Pons (tissue), 1 donor: ENCODE measurements at regions not wholly inside any gene's neighbourhood (a gene's known extent, or its start where the extent isn't known, plus 50 kb on each side); places are given as distances from the start of the nearest gene placed in this dataset.
A peak's percentile ranks its signal among the peaks of the same experiment; 100 is the strongest.
"Not testable (repeated sequence)": the region's sequence is repeated elsewhere in the genome, so short reads cannot be mapped to it uniquely, and the experiment has no call there.

Experiments
- DNase-seq: peaks from one replicate; pipeline ENCODE4 v3.0.0-alpha.2; 2016; ENCODE audit warnings: low spot score

GRCh38 chr10:121137533-121137932 is 286.4 kb downstream of the WDR11 start:
- DNase-seq: no peak

GRCh38 chr10:121138112-121138860 is 287.1 kb downstream of the WDR11 start:
- no peak for DNase-seq

GRCh38 chr10:121138918-121139317 is 287.8 kb downstream of the WDR11 start:
- no peak for DNase-seq

DNA sequence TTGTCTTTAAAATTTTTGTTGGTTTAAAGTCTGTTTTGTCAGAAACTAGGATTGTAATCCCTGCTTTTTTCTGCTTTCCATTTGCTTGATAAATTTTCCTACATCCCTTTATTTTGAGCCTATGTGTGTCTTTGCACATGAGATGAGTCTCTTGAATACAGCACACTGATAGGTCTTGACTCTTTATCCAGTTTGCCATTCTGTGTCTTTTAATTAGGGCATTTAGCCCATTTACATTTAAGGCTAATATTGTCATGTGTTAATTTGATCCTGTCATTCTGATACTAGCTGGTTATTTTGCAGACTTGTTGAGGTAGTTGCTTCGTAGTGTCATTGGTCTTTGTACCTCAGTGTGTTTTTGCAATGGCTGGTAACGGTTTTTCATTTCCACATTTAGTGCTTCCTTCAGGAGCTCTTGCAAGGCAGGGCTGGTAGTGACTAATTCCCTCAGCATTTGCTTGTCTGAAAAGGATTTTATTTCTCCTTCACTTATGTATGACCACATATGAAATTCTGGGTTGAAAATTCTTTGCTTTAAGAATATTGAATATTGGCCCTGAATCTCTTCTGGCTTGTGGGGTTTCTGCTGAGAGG is 294.7 kb downstream of the WDR11 start:
- not testable (repeated sequence) for DNase-seq

- DNase-seq: no peak
Observed at GRCh38 chr10:121148921-121149320, 297.8 kb downstream of the WDR11 start.

DNA sequence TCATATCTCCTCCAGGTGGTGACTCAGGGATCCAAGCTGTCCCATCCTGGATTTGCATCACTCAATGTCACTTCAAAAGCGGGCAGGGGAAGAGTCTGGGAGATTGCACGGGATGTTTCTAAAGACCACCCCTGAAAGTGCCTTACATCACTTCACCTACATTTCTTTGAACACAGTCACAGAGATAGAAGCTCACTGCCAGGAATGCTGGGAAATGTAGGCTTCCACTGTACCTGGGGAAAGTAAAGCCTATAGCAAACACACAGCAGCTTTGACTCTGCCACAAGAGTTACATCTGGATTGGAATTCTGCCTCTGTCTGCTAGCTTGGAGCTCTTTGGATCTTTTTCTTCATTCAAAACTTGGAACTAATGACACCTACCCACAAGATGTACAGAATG is 300.9 kb downstream of the WDR11 start:
- DNase-seq: no peak

GRCh38 chr10:121152935-121153334 is 301.8 kb downstream of the WDR11 start:
- no peak for DNase-seq

DNA sequence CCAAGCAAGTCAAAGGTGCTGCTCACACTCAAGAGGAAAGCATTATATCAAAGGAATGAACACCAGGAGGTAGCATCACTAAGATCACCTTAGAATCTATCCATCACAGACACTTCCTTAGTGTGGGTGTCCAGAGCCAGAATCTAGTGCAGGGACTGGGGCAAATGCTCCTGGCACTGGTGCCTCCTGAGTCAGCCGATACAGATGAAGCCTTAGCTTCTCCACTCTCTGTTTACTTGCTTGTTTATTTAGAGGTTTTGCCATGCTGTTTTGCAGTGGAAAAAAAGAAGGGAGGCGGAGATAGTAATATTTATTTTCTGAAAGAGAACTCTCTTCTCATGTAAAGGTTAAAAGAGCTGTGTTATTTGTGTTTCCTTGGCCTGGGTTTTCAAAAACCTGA is 303.1 kb downstream of the WDR11 start:
- DNase-seq: no peak

GRCh38 chr10:121154846-121155245 is 303.7 kb downstream of the WDR11 start:
- DNase-seq: peak; percentile 99

DNA sequence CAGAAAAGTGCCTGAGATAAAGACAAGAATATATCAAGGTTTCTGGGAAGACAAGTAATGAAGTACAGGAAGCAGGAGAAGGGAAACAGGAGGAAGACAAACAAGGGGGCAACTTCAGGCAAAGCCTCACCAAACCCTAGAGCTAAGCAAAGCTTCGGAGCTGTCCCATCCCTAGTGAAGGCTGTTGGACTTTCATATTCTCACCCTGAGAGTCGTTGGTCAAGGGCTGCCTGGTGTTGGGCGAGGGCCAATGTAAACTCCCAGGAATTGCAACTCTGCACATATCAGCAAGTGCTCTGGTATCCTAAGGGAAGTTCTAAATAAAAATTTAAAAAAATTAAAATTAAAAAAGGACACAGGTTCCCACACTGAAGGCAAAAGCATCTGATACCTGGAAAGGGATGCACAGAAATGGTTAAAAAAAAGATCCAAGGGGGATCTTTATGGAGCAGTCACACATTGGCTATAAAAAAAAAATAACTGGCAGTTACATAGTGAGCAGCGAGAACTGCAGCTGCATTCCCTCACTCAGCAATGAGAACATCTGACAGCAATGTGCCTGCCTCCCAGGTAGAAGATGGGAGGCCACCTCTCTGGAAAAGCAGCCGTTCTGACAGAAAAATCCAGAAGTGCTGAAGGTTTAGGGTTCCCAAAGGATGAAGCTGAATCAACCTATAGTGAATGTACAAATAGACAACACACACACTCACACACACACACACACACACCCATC is 304.7 kb downstream of the WDR11 start:
- DNase-seq: no peak

DNA sequence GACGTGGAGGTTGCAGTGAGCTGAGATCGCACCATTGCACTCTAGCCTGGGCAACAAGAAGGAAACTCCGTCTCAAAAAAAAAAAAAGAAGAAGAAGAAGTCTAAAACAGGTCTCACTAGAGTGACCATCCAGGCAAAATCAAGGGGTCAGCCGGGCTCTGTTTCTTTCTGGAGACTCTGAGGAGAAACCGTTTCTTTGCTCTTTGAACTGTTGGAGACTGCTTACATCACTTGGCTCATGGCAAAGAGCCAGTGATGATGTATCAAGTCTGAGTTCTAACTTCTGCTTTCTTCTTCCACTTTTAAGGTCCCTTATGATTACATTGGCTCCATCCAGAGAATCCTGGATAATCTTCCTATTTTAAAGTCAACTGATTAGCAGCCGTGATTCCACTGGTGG is 306.8 kb downstream of the WDR11 start:
- peak; percentile 89 for DNase-seq

DNA sequence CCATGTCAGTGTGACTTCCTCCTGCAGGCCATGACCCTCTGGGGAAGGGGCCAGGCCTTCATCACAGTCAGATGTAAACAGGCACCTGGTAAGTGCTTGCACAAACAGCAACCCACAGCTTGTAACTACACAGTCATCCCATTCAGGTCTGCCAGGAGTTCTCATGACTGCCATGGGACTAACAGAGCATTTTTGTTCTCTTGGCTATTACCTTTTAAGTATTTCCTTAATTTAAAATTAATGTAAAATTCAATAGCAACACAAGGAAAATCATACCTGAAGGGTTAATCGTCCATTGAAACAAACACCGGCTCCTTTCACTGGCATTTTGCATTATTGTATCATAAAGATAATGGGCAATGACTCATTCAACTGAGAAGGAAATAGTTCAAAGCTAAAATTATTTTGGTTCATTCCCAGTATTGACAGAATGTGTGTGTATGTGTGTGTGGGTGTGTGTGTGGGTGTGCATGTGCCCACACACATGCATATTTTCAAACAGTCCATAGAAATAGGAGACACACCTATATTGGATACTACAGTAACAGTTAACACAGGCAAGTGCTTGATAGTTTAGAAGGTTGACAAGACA is 307.9 kb downstream of the WDR11 start:
- peak; percentile 71 for DNase-seq

- no peak for DNase-seq
Observed at GRCh38 chr10:121159670-121160069, 308.5 kb downstream of the WDR11 start.

- no peak for DNase-seq
Observed at GRCh38 chr10:121165276-121165675, 314.1 kb downstream of the WDR11 start.

- DNase-seq: no peak
Observed at GRCh38 chr10:121167534-121168243, 316.5 kb downstream of the WDR11 start.

DNA sequence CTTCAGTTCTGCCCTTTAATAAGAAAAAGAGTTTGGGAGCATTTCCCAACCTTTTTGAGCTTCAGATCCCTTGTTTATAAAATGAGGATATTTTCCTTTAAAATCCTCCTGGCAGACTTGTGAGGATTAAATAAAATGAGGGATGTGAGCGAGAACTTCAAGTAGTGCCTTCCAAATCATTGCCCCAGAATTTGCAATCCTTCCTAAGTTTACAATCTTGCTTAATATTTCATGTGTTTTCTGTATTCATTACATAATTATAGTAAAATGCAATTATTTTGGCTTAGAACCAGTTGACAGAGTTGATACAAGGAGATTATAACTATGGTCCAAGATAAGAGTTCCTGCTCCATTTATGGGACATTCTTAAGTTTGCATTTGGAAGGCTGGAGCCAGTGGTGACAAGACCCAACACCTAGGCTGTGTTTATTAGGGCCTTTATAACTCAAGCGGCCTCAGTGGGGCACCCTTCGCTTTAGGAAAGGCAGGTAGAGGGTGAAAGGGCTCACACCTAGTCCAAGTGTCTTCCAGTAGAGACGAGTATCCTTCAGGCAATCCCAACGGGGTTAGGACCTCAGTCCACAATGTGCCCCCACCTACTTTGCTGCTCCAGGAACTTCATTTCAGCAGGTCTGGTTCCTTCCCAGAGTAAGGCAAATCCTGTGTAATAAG is 317.5 kb downstream of the WDR11 start:
- no peak for DNase-seq

DNA sequence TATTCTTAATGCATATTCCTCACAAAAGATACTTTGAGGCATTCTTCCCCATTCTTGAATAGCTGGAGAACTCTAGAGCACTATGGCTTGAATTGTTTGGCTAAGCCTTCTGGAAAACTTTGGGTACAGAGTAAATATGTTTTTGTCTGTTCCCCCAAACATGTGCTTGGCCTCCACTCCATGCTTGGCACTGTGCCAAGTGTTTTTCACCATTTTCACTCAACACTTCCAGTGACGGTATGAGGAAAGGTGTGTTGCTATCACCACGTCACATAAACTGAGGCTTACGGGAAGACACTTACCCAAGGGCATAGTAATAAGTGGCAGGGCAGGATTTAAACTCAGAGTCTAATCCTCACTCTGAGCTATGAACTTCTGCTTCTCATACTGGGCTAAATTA is 318.2 kb downstream of the WDR11 start:
- no peak for DNase-seq

DNA sequence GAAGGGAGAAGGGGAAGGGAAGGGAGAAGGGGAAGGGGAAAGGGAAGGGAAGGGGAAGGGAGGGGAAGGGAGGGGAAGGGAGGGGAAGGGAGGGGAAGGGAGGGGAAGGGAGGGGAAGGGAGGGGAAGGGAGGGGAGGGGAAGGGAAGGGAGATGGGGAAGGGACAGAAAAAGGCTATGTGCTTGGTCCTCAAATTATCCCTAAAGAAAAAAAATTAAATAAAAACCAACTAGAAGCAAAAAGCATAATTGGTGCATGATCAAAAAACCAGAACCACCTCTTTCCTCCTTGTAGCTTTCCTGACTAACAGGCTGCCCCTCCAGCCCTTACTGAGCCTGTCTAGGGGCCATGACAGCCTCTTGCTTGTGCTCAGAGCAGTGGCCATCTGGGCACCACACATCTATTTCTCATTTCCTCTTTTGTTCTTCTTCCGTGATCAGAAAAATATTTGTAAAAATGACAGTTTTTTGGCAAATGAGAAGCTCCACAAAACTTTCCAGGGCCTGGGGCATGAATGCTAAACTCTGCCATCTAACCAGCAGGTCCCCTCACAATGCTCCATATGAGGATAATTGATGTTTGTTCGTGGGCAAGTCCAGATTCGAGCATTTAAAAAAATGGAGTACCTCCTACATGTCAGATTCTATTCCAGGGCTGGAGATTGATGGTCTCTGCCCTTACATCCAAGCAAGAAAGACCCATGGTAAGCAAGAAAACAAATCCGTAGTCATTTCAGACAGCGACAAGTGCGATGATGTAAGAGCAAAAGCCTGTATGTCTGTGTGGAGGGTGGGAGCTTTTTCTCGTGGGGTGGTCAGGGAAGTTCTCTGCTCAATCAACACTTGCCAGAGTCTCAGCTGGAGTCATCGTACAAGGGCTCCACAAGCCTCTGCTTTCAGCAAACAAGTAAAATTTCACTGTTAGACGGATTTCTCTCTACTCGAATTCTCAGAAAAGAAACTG is 320.9 kb downstream of the WDR11 start:
- DNase-seq: peak; percentile 45

DNA sequence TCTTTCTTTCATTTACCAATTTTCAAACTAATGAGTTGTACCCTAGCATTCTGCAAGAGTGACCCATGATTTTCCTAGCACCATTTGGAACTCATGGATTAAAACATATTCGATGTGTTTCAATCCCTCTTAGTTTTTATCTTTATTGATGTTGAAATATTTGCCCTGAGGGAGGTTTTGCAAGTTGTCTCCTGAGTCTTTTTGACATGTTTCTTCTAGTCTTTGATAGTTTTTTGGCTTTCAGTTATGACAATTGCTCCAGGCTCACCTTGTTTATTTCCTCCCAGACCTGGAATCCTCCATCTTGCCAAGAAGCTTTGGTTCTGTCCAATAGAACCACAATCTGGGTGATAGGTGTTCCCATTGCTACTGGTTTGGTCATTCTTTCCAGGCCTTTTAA is 327.8 kb downstream of the WDR11 start:
- no peak for DNase-seq

DNA sequence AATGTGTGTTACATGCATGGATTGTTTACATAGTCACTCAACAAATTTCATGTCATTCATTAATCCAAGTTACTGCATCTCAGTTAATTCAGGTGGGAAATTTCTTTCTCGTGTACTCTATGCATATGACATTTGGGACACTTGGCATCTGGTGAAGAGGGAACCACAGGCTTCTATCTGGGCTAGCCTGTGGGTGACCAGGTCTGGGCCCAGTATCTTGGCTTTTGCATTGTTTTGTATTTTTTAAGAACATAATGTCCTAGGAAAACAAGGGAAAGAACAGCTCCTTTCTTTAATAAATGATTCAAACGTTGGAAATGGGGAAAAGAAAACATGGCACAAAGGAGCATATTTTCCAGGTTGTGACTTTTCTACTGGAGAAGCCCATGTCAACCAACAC is 331.1 kb downstream of the WDR11 start:
- no peak for DNase-seq
